CD8-positive, alpha-beta memory T cell (primary cell): ENCODE measurements at regions not wholly inside any gene's neighbourhood (a gene's known extent, or its start where the extent isn't known, plus 50 kb on each side); places are given as distances from the start of the nearest gene placed in this dataset.

Experiments
- CTCF ChIA-PET: fragments of 350-600 bp; sonication (Branson Sonifier 250); formaldehyde crosslinking; loops from one replicate; lab custom pipeline; 2021; ENCODE audit warnings: antibody characterized with exemption; lab: Charles Lee
- POLR2A ChIA-PET: fragments of 350-600 bp; sonication (Branson Sonifier 250); formaldehyde crosslinking; loops from one replicate; lab custom pipeline; 2021; ENCODE audit warnings: antibody characterized with exemption; lab: Charles Lee
- DNase-seq, 5 donors: peaks; one replicate each; pipeline versions ENCODE4 v3.0.0 to v3.0.0-alpha.2; 2020 to 2022; ENCODE audit warnings: mixed read lengths in 1 of 5
- H3K27ac ChIP-seq: one replicate; pipeline ENCODE4 v1.7.0; 2013; ENCODE audit warnings: low read depth, mild to moderate bottlenecking, low read length, moderate library complexity
- H3K27me3 ChIP-seq: 2 replicates; pipeline ENCODE4 v1.7.0; 2013; ENCODE audit warnings: low read length, mild to moderate bottlenecking; ENCODE audit not compliant: insufficient read depth, poor library complexity, severe bottlenecking
- H3K36me3 ChIP-seq: 2 replicates; pipeline ENCODE4 v1.7.0; 2013; ENCODE audit warnings: mild to moderate bottlenecking, low read length, moderate library complexity; ENCODE audit not compliant: insufficient read depth
- H3K4me1 ChIP-seq: 2 replicates; pipeline ENCODE4 v1.7.0; 2013; ENCODE audit warnings: mild to moderate bottlenecking, low read length, moderate library complexity; ENCODE audit not compliant: insufficient read depth
- H3K4me3 ChIP-seq: 2 replicates; pipeline ENCODE4 v1.7.0; 2013; ENCODE audit warnings: mild to moderate bottlenecking, low read length
- H3K9me3 ChIP-seq: 2 replicates; pipeline ENCODE4 v1.7.0; 2013; ENCODE audit warnings: mild to moderate bottlenecking, low read length
- H3K27ac Mint-ChIP-seq, 8 donors: one replicate each; pipeline ENCODE4 v1.8.0; 2020 to 2021; ENCODE audit warnings: mixed read lengths in 8 of 8, mild to moderate bottlenecking in 6 of 8, inconsistent platforms in 3 of 8, moderate library complexity in 3 of 8
- H3K27me3 Mint-ChIP-seq, 2 donors: one replicate each; pipeline ENCODE4 v1.8.0; 2020 to 2021; ENCODE audit warnings: mixed read lengths in 2 of 2, mild to moderate bottlenecking in 1 of 2, moderate library complexity in 1 of 2
- H3K36me3 Mint-ChIP-seq, 3 donors: one replicate each; pipeline ENCODE4 v1.8.0; 2020 to 2021; ENCODE audit warnings: mixed read lengths in 3 of 3, inconsistent platforms in 1 of 3, mild to moderate bottlenecking in 1 of 3
- H3K4me1 Mint-ChIP-seq, 3 donors: one replicate each; pipeline ENCODE4 v1.8.0; 2020 to 2021; ENCODE audit warnings: mixed read lengths in 3 of 3, inconsistent platforms in 1 of 3, mild to moderate bottlenecking in 1 of 3
- H3K4me3 Mint-ChIP-seq, 7 donors: one replicate each; pipeline ENCODE4 v1.8.0; 2020 to 2021; ENCODE audit warnings: mixed read lengths in 7 of 7, mild to moderate bottlenecking in 6 of 7, moderate library complexity in 4 of 7, inconsistent platforms in 2 of 7
- H3K9me3 Mint-ChIP-seq, 5 donors: one replicate each; pipeline ENCODE4 v1.8.0; 2020 to 2022; ENCODE audit warnings: mixed read lengths in 5 of 5, mild to moderate bottlenecking in 3 of 5, moderate library complexity in 2 of 5, inconsistent platforms in 1 of 5

- DNase-seq: no peak
- no peaks in the 10 kb centered on the region for H3K4me1 ChIP-seq
- H3K36me3 ChIP-seq: no peaks in the 10 kb centered on the region
- Mint-ChIP-seq H3K9me3 (peaks cover 0 to 6% (median 0%) of the 10 kb centered on the region in 5 donors), H3K27ac (no peak overlapping the region), H3K36me3 (no peaks in the 10 kb centered on the region), H3K27me3 (peaks cover 3 to 31% of the 10 kb centered on the region in 2 donors), H3K4me3 (no peak overlapping the region), H3K4me1 (peaks cover 0 to under 1% (median 0%) of the 10 kb centered on the region in 3 donors)
- no peaks in the 10 kb centered on the region for H3K9me3 ChIP-seq
- H3K27ac ChIP-seq: no peak overlapping the region
- ChIA-PET CTCF (no interaction called here), POLR2A (no interaction called here)
- no peaks in the 10 kb centered on the region for H3K27me3 ChIP-seq
- H3K4me3 ChIP-seq: no peak overlapping the region
Observed at GRCh38 chr9:134555094-134555650, 86.4 kb upstream of the COL5A1 start.

GRCh38 chr9:134556531-134557068 lies 85.0 kb upstream of the COL5A1 start:
- Histone ChIP-seq H3K4me3 (no peak overlapping the region), H3K27me3 (no peaks in the 10 kb centered on the region), H3K9me3 (no peaks in the 10 kb centered on the region), H3K4me1 (no peaks in the 10 kb centered on the region), H3K27ac (no peak overlapping the region), H3K36me3 (no peaks in the 10 kb centered on the region)
- Mint-ChIP-seq H3K4me1 (peaks cover 0 to 5% (median 0%) of the 10 kb centered on the region in 3 donors), H3K36me3 (no peaks in the 10 kb centered on the region), H3K27ac (peak overlapping the region in 1 of 8 donors; percentile 38), H3K4me3 (no peak overlapping the region), H3K9me3 (peaks cover 0 to 2% (median 0%) of the 10 kb centered on the region in 5 donors), H3K27me3 (peaks cover 5 to 25% of the 10 kb centered on the region in 2 donors)
- ChIA-PET POLR2A (no interaction called here), CTCF (no interaction called here)
- no peak for DNase-seq

DNA sequence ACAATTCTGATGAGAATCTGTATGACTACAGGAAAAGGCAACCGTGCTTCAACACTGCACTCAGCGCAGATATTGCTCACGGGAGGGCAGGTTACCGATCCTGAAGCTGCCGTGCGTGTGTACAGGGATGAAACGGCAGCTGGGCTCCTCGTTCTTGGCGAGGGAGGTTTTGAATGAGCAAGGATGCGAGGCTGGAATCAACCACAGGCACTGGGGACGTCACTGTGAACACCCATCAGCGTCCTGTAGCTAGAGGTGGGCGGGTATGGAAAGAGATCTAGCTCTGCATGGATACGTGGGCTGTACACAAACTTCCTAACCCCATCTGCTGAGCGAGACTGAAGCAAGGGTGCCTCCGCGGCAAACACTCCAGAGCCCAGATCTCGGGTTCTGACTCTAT lies 84.3 kb upstream of the COL5A1 start:
- Histone ChIP-seq H3K36me3 (no peaks in the 10 kb centered on the region), H3K4me3 (no peak overlapping the region), H3K27me3 (no peaks in the 10 kb centered on the region), H3K4me1 (no peaks in the 10 kb centered on the region), H3K27ac (no peak overlapping the region), H3K9me3 (no peaks in the 10 kb centered on the region)
- no peak for DNase-seq
- CTCF ChIA-PET: no interaction called here
- Mint-ChIP-seq H3K4me1 (peaks cover 0 to 5% (median 0%) of the 10 kb centered on the region in 3 donors), H3K27me3 (peaks cover 5 to 18% of the 10 kb centered on the region in 2 donors), H3K9me3 (peaks cover 0 to 2% (median 0%) of the 10 kb centered on the region in 5 donors), H3K4me3 (no peak overlapping the region), H3K27ac (no peak overlapping the region), H3K36me3 (no peaks in the 10 kb centered on the region)
- POLR2A ChIA-PET: no interaction called here

- Histone ChIP-seq H3K4me1 (no peaks in the 10 kb centered on the region), H3K27ac (no peak overlapping the region), H3K36me3 (no peaks in the 10 kb centered on the region), H3K4me3 (no peak overlapping the region), H3K9me3 (no peaks in the 10 kb centered on the region), H3K27me3 (no peaks in the 10 kb centered on the region)
- Mint-ChIP-seq H3K4me3 (no peak overlapping the region), H3K27me3 (peaks cover 5 to 12% of the 10 kb centered on the region in 2 donors), H3K9me3 (peaks cover 0 to 5% (median 0%) of the 10 kb centered on the region in 5 donors), H3K36me3 (no peaks in the 10 kb centered on the region), H3K27ac (peak overlapping the region in 2 of 8 donors; percentile 26 to 87), H3K4me1 (peaks cover 0 to 5% (median 0%) of the 10 kb centered on the region in 3 donors)
- CTCF ChIA-PET: no interaction called here
- no peak for DNase-seq
- POLR2A ChIA-PET: no interaction called here
Observed at GRCh38 chr9:134558124-134558905, 83.3 kb upstream of the COL5A1 start.

DNA sequence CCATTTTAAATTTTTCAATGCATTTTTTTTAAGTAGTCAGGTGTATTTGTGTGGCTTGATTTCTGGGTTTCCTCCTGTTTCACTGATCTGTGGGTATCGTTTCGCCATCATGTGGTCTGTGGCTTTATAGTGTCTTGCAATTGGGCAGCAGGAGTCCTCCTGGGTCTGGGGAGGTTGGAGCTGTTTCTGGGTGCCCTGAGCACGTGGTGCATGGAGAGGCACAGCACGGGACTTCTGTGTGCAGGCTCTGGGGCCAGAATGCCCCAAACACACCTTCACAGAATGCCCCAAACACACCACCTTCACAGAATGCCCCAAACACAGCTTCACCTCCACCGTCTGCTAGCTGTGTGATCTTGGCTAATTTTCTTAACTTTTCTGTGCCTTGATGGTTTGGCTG lies 82.6 kb upstream of the COL5A1 start:
- DNase-seq: no peak
- Histone ChIP-seq H3K9me3 (no peaks in the 10 kb centered on the region), H3K4me1 (no peaks in the 10 kb centered on the region), H3K36me3 (no peaks in the 10 kb centered on the region), H3K27me3 (no peaks in the 10 kb centered on the region), H3K27ac (no peak overlapping the region), H3K4me3 (no peak overlapping the region)
- Mint-ChIP-seq H3K4me3 (no peak overlapping the region), H3K27ac (no peak overlapping the region), H3K9me3 (peaks cover 0 to 5% (median 0%) of the 10 kb centered on the region in 5 donors), H3K4me1 (peaks cover 0 to 5% (median 0%) of the 10 kb centered on the region in 3 donors), H3K36me3 (no peaks in the 10 kb centered on the region), H3K27me3 (peaks cover 5 to 12% of the 10 kb centered on the region in 2 donors)
- ChIA-PET CTCF (no interaction called here), POLR2A (no interaction called here)

GRCh38 chr9:134560206-134560605 lies 81.4 kb upstream of the COL5A1 start:
- Mint-ChIP-seq H3K27ac (no peak overlapping the region), H3K36me3 (no peaks in the 10 kb centered on the region), H3K9me3 (peaks cover 0 to 5% (median 0%) of the 10 kb centered on the region in 5 donors), H3K27me3 (peaks cover 5 to 12% of the 10 kb centered on the region in 2 donors), H3K4me1 (peaks cover 0 to 5% (median 0%) of the 10 kb centered on the region in 3 donors), H3K4me3 (no peak overlapping the region)
- DNase-seq: no peak
- no peak overlapping the region for H3K27ac ChIP-seq
- no peaks in the 10 kb centered on the region for H3K36me3 ChIP-seq
- H3K9me3 ChIP-seq: no peaks in the 10 kb centered on the region
- H3K4me1 ChIP-seq: no peaks in the 10 kb centered on the region
- ChIA-PET CTCF (no interaction called here), POLR2A (no interaction called here)
- H3K4me3 ChIP-seq: no peak overlapping the region
- H3K27me3 ChIP-seq: no peaks in the 10 kb centered on the region

GRCh38 chr9:134560654-134561053 lies 80.9 kb upstream of the COL5A1 start:
- Mint-ChIP-seq H3K4me3 (no peak overlapping the region), H3K27ac (no peak overlapping the region), H3K36me3 (no peaks in the 10 kb centered on the region), H3K9me3 (peaks cover 0 to 5% (median 0%) of the 10 kb centered on the region in 5 donors), H3K27me3 (peaks cover 5 to 12% of the 10 kb centered on the region in 2 donors), H3K4me1 (peaks cover 0 to 5% (median 0%) of the 10 kb centered on the region in 3 donors)
- Histone ChIP-seq H3K9me3 (no peaks in the 10 kb centered on the region), H3K4me3 (no peak overlapping the region), H3K27ac (no peak overlapping the region), H3K4me1 (no peaks in the 10 kb centered on the region), H3K36me3 (no peaks in the 10 kb centered on the region), H3K27me3 (no peaks in the 10 kb centered on the region)
- ChIA-PET CTCF (no interaction called here), POLR2A (no interaction called here)
- no peak for DNase-seq
